ENCODE measurements at regions not wholly inside any gene's neighbourhood (a gene's known extent, or its start where the extent isn't known, plus 50 kb on each side); places are given as distances from the start of the nearest gene placed in this dataset.
"Not testable (repeated sequence)": the region's sequence is repeated elsewhere in the genome, so short reads cannot be mapped to it uniquely, and the experiment has no call there.

- DNase-seq (ENCODE audit: low read depth in 2 of 3, low spot score in 2 of 3) = not testable (repeated sequence)
Measured at GRCh38 chr14:106768230-106768629, 1241.8 kb downstream of the TMEM121 start.

GRCh38 chr14:106768972-106769700, 1242.8 kb downstream of the TMEM121 start:
- DNase-seq (ENCODE audit: low read depth in 2 of 3, low spot score in 2 of 3) = not testable (repeated sequence)

GRCh38 chr14:106770158-106770672, 1243.8 kb downstream of the TMEM121 start:
- not testable (repeated sequence) for DNase-seq (ENCODE audit: low read depth in 2 of 3, low spot score in 2 of 3)

- DNase-seq (ENCODE audit: low read depth in 2 of 3, low spot score in 2 of 3) = peak; percentile 44 to 80 (median 74)
Measured at GRCh38 chr14:106774889-106775480, 1248.6 kb downstream of the TMEM121 start.

GRCh38 chr14:106776395-106776983, 1250.1 kb downstream of the TMEM121 start:
- DNase-seq (ENCODE audit: low read depth in 2 of 3, low spot score in 2 of 3) = no peak

- no peak for DNase-seq (ENCODE audit: low read depth in 2 of 3, low spot score in 2 of 3)
Measured at GRCh38 chr14:106778986-106779385, 1252.6 kb downstream of the TMEM121 start.

GRCh38 chr14:106786697-106787096, 1260.3 kb downstream of the TMEM121 start:
- no peak for DNase-seq (ENCODE audit: low read depth in 2 of 3, low spot score in 2 of 3)

- no peak for DNase-seq (ENCODE audit: low read depth in 2 of 3, low spot score in 2 of 3)
Measured at GRCh38 chr14:106787626-106788025, 1261.2 kb downstream of the TMEM121 start.

- DNase-seq (ENCODE audit: low read depth in 2 of 3, low spot score in 2 of 3) = no peak
Measured at GRCh38 chr14:106788534-106788933, 1262.2 kb downstream of the TMEM121 start.

- DNase-seq (ENCODE audit: low read depth in 2 of 3, low spot score in 2 of 3) = no peak
Measured at GRCh38 chr14:106789318-106789717, 1262.9 kb downstream of the TMEM121 start.

- DNase-seq (ENCODE audit: low read depth in 2 of 3, low spot score in 2 of 3) = peak; percentile 58 to 81 (median 68)
Measured at GRCh38 chr14:106790189-106791036, 1264.0 kb downstream of the TMEM121 start.

GRCh38 chr14:106792543-106792942, 1266.2 kb downstream of the TMEM121 start:
- DNase-seq (ENCODE audit: low read depth in 2 of 3, low spot score in 2 of 3) = no peak

- DNase-seq (ENCODE audit: low read depth in 2 of 3, low spot score in 2 of 3) = not testable (repeated sequence)
Measured at GRCh38 chr14:106798166-106798565, 1271.8 kb downstream of the TMEM121 start.

GRCh38 chr14:106802413-106803364, 1276.3 kb downstream of the TMEM121 start:
- DNase-seq (ENCODE audit: low read depth in 2 of 3, low spot score in 2 of 3) = no peak

- DNase-seq (ENCODE audit: low read depth in 2 of 3, low spot score in 2 of 3) = no peak
Measured at GRCh38 chr14:106803379-106803778, 1277.0 kb downstream of the TMEM121 start.

- DNase-seq (ENCODE audit: low read depth in 2 of 3, low spot score in 2 of 3) = no peak
Measured at GRCh38 chr14:106807493-106807892, 1281.1 kb downstream of the TMEM121 start.

- DNase-seq (ENCODE audit: low read depth in 2 of 3, low spot score in 2 of 3) = no peak
Measured at GRCh38 chr14:106808458-106808857, 1282.1 kb downstream of the TMEM121 start.

- DNase-seq (ENCODE audit: low read depth in 2 of 3, low spot score in 2 of 3) = no peak
Measured at GRCh38 chr14:106808907-106809306, 1282.5 kb downstream of the TMEM121 start.

- no peak for DNase-seq (ENCODE audit: low read depth in 2 of 3, low spot score in 2 of 3)
Measured at GRCh38 chr14:106809615-106810014, 1283.2 kb downstream of the TMEM121 start.

GRCh38 chr14:106810168-106810567, 1283.8 kb downstream of the TMEM121 start:
- DNase-seq (ENCODE audit: low read depth in 2 of 3, low spot score in 2 of 3) = not testable (repeated sequence)

Data from activated CD8-positive, alpha-beta memory T cell treated with anti-CD3 and anti-CD28 coated beads for 48 hours (primary cell).